Panc1 (cell line): ENCODE measurements at regions not wholly inside any gene's neighbourhood (a gene's known extent, or its start where the extent isn't known, plus 50 kb on each side); places are given as distances from the start of the nearest gene placed in this dataset.
"Not testable (repeated sequence)": the region's sequence is repeated elsewhere in the genome, so short reads cannot be mapped to it uniquely, and the experiment has no call there.

Experiments
- ATAC-seq: fragments of 200-7000 bp; cut with Tn5 transposase; 2 replicates; pipeline ENCODE4 v1.9.1; 2020; ENCODE audit warnings: mild to moderate bottlenecking, moderate library complexity
- BruUV-seq: library from RNA; stranded (reverse); fragments of 400-500 nt; replicated peaks from 2 replicates; lab custom pipeline; 2021; lab: Mats Ljungman, UMichigan
- CTCF ChIA-PET: fragments of 300-600 bp; sonication (Branson Sonifier 250); formaldehyde crosslinking; loops from one replicate; lab custom pipeline; 2022; ENCODE audit warnings: antibody characterized with exemption; lab: Charles Lee
- POLR2A ChIA-PET: fragments of 300-600 bp; sonication (Branson Sonifier 250); formaldehyde crosslinking; loops from one replicate; lab custom pipeline; 2022; ENCODE audit warnings: antibody characterized with exemption; lab: Charles Lee
- DNase-seq: peaks from one replicate; pipeline ENCODE4 v3.0.0-alpha.2; 2010; ENCODE audit warnings: low read depth, low spot score
- H3K27ac ChIP-seq: 2 replicates; pipeline ENCODE4 v1.5.1; 2011; ENCODE audit warnings: mild to moderate bottlenecking, low read length, inconsistent platforms
- H3K27me3 ChIP-seq: fragments of 200-500 bp; sonication (Bioruptor generic); 2 replicates; pipeline ENCODE4 v1.6.0; 2014; ENCODE audit warnings: low read length, inconsistent platforms; ENCODE audit not compliant: control insufficient read depth, insufficient read depth
- H3K36me3 ChIP-seq: fragments of 200-500 bp; sonication (Bioruptor generic); 2 replicates; pipeline ENCODE4 v1.5.1; 2014; ENCODE audit warnings: inconsistent platforms, mild to moderate bottlenecking, low read length, moderate library complexity; ENCODE audit not compliant: control insufficient read depth, insufficient read depth
- H3K4me1 ChIP-seq: 2 replicates; pipeline ENCODE4 v1.5.1; 2011; ENCODE audit warnings: inconsistent platforms, mild to moderate bottlenecking, low read length, moderate library complexity; ENCODE audit not compliant: control insufficient read depth, insufficient read depth
- H3K4me3 ChIP-seq, 2 experiments: 2 replicates each; pipeline ENCODE4 v1.5.1; 2011 to 2012; ENCODE audit warnings: low read depth in 2 of 2, low read length in 2 of 2, mild to moderate bottlenecking in 2 of 2, inconsistent platforms in 1 of 2, moderate library complexity in 1 of 2
- H3K9me3 ChIP-seq: fragments of 200-500 bp; sonication (Bioruptor generic); 2 replicates; pipeline ENCODE4 v1.5.1; 2014; ENCODE audit warnings: low read depth, mild to moderate bottlenecking, inconsistent platforms, low read length, moderate library complexity; ENCODE audit not compliant: control insufficient read depth, insufficient read depth
- CTCF ChIP-seq: fragments of 450-650 bp; IDR thresholded peaks from 2 replicates; pipeline ENCODE4 v1.5.1; 2017; ENCODE audit warnings: mild to moderate bottlenecking
- POLR2AphosphoS5 ChIP-seq: IDR thresholded peaks from 2 replicates; pipeline ENCODE4 v1.6.1; 2012; ENCODE audit warnings: mild to moderate bottlenecking, low read depth, low read length, moderate library complexity
- REST ChIP-seq, 2 experiments: IDR thresholded peaks; 2 replicates each; pipeline ENCODE4 v1.6.1; 2011 to 2012; ENCODE audit warnings: low read depth in 2 of 2, control low read depth in 1 of 2, low read length in 1 of 2, mild to moderate bottlenecking in 1 of 2, moderate library complexity in 1 of 2; ENCODE audit not compliant: insufficient read depth in 1 of 2
- SIN3A ChIP-seq: IDR thresholded peaks from 2 replicates; pipeline ENCODE4 v1.6.1; 2012; ENCODE audit warnings: low read depth, mild to moderate bottlenecking, low read length, moderate library complexity, borderline replicate concordance; ENCODE audit not compliant: insufficient read depth
- TCF7L2 ChIP-seq: IDR thresholded peaks from 2 replicates; pipeline ENCODE4 v1.6.1; 2011; ENCODE audit warnings: mild to moderate bottlenecking, low read depth, low read length, inconsistent platforms
- in situ Hi-C: cut with HindIII; loops from 2 replicates; pipeline ENCODE4 v1.10.0; 2016; ENCODE audit warnings: low sequenced_read_pairs, low pct_unique_long_range_greater_than_20kb
- intact Hi-C: fragments of 100-400 bp; cut with micrococcal nuclease; formaldehyde crosslinking; loops from one replicate; pipeline ENCODE4 v1.10.0; 2022; ENCODE audit not compliant: unreplicated experiment

- ATAC-seq, result no peak
- in situ Hi-C loops, result no loop called here
These were observed 167.6 kb downstream of the KCNS3 start for GRCh38 chr2:18046017-18046416.

GRCh38 chr2:18045230-18045629 is 166.8 kb downstream of the KCNS3 start:
- no peaks in the 10 kb centered on the region for H3K9me3 ChIP-seq
- intact Hi-C loops, result no loop called here
- H3K4me1 ChIP-seq, result no peaks in the 10 kb centered on the region
- TF ChIP-seq SIN3A (no peak), POLR2AphosphoS5 (no peak), CTCF (no peak), REST (IDR thresholded peaks at IDR 0.05; ENCODE audit: insufficient read depth in 1 of 2, low read depth in 2 of 2, low read length in 1 of 2) (no peak), TCF7L2 (no peak)
- BruUV-seq, result no TSS peak
- no peaks in the 10 kb centered on the region for H3K36me3 ChIP-seq
- in situ Hi-C loops, result no loop called here
- ChIA-PET CTCF (no interaction called here), POLR2A (no interaction called here)
- no peak for DNase-seq
- H3K27ac ChIP-seq, result no peak overlapping the region
- no peak overlapping the region for H3K4me3 ChIP-seq
- H3K27me3 ChIP-seq, result no peaks in the 10 kb centered on the region
- no peak for ATAC-seq

More at GRCh38 chr2:18046017-18046416, 167.6 kb downstream of the KCNS3 start:
- ChIA-PET CTCF (no interaction called here), POLR2A (no interaction called here)
- H3K4me1 ChIP-seq, result no peaks in the 10 kb centered on the region
- BruUV-seq, result no TSS peak
- no peaks in the 10 kb centered on the region for H3K27me3 ChIP-seq
- DNase-seq, result no peak
- no peak overlapping the region for H3K27ac ChIP-seq
- no peaks in the 10 kb centered on the region for H3K36me3 ChIP-seq
- TF ChIP-seq CTCF, result no peak
- no peak for TF ChIP-seq POLR2AphosphoS5
- no peak for TF ChIP-seq REST (IDR thresholded peaks at IDR 0.05; ENCODE audit: insufficient read depth in 1 of 2, low read depth in 2 of 2, low read length in 1 of 2)
- TF ChIP-seq SIN3A, result no peak
- no peak for TF ChIP-seq TCF7L2
- no peaks in the 10 kb centered on the region for H3K9me3 ChIP-seq
- intact Hi-C loops, result no loop called here
- H3K4me3 ChIP-seq, result no peak overlapping the region

- H3K9me3 ChIP-seq, ATAC-seq, H3K36me3 ChIP-seq, H3K27me3 ChIP-seq, DNase-seq, CTCF ChIA-PET, POLR2A ChIA-PET, BruUV-seq, H3K4me1 ChIP-seq, intact Hi-C loops, H3K27ac ChIP-seq, in situ Hi-C loops, H3K4me3 ChIP-seq: not testable (repeated sequence)
These were observed 138.9 kb downstream of the KCNS3 start for GRCh38 chr2:18017381-18017780.
